ENCODE measurements at regions not wholly inside any gene's neighbourhood (a gene's known extent, or its start where the extent isn't known, plus 50 kb on each side); places are given as distances from the start of the nearest gene placed in this dataset.

- DNase-seq, result no peak
These were observed 277.4 kb upstream of the PITX2 start for GRCh38 chr4:110900213-110900769.

GRCh38 chr4:110902500-110902899, 279.6 kb upstream of the PITX2 start:
- no peak for DNase-seq

- DNase-seq, result no peak
These were observed 281.7 kb upstream of the PITX2 start for GRCh38 chr4:110904435-110905065.

GRCh38 chr4:110905367-110905766, 282.5 kb upstream of the PITX2 start:
- no peak for DNase-seq

GRCh38 chr4:110907801-110908313, 285.0 kb upstream of the PITX2 start:
- DNase-seq, result no peak

GRCh38 chr4:110914791-110915190, 291.9 kb upstream of the PITX2 start:
- DNase-seq, result no peak

- DNase-seq, result no peak
These were observed 292.4 kb upstream of the PITX2 start for GRCh38 chr4:110915301-110915700.

- DNase-seq, result no peak
These were observed 293.6 kb upstream of the PITX2 start for GRCh38 chr4:110916505-110916904.

- DNase-seq, result no peak
These were observed 295.0 kb upstream of the PITX2 start for GRCh38 chr4:110917835-110918234.

GRCh38 chr4:110920990-110921389, 298.1 kb upstream of the PITX2 start:
- no peak for DNase-seq

GRCh38 chr4:110924761-110925160, 301.9 kb upstream of the PITX2 start:
- DNase-seq, result no peak

GRCh38 chr4:110926841-110927400, 304.0 kb upstream of the PITX2 start:
- DNase-seq, result no peak

GRCh38 chr4:110933341-110933740, 310.5 kb upstream of the PITX2 start:
- no peak for DNase-seq

- no peak for DNase-seq
These were observed 321.6 kb upstream of the PITX2 start for GRCh38 chr4:110944501-110944900.

- DNase-seq, result no peak
These were observed 322.7 kb upstream of the PITX2 start for GRCh38 chr4:110945600-110945999.

- DNase-seq, result no peak
These were observed 326.7 kb upstream of the PITX2 start for GRCh38 chr4:110949542-110949941.

GRCh38 chr4:110950731-110951130, 327.9 kb upstream of the PITX2 start:
- DNase-seq, result no peak

- DNase-seq, result no peak
These were observed 330.3 kb upstream of the PITX2 start for GRCh38 chr4:110953191-110953590.

- DNase-seq, result no peak
These were observed 331.0 kb upstream of the PITX2 start for GRCh38 chr4:110953898-110954297.

- DNase-seq, result no peak
These were observed 332.9 kb upstream of the PITX2 start for GRCh38 chr4:110955748-110956147.

GRCh38 chr4:110959041-110959643, 336.3 kb upstream of the PITX2 start:
- DNase-seq, result peak; percentile 1

GRCh38 chr4:110961066-110961465, 338.2 kb upstream of the PITX2 start:
- DNase-seq, result no peak

GRCh38 chr4:110962616-110963015, 339.7 kb upstream of the PITX2 start:
- DNase-seq, result no peak

- DNase-seq, result no peak
These were observed 340.9 kb upstream of the PITX2 start for GRCh38 chr4:110963662-110964280.
